SK-N-SH (cell line): ENCODE measurements at regions not wholly inside any gene's neighbourhood (a gene's known extent, or its start where the extent isn't known, plus 50 kb on each side); places are given as distances from the start of the nearest gene placed in this dataset.

ENCODE experiments used
- CTCF ChIA-PET: fragments of 300-600, 350-600 bp; formaldehyde crosslinking; extraction: SDS; loops from one replicate; lab custom pipeline; 2021; lab: Yijun Ruan, JAX
- POLR2A ChIA-PET: fragments of 350-600 bp; sonication (Branson Sonifier 250); formaldehyde crosslinking; extraction: SDS; loops from one replicate; lab custom pipeline; 2020; ENCODE audit warnings: antibody characterized with exemption, inconsistent platforms; lab: Yijun Ruan, JAX
- DNase-seq: peaks from one replicate; pipeline ENCODE4 v3.0.0; 2012
- H2AFZ ChIP-seq: fragments of 200-600 bp; sonication (generic); 2 replicates; pipeline ENCODE4 v1.8.1; 2016; ENCODE audit warnings: antibody characterized with exemption, mild to moderate bottlenecking, low read depth
- H3F3A ChIP-seq: fragments of 200-600 bp; sonication (generic); replicated peaks from 2 replicates; pipeline ENCODE3; 2016; ENCODE audit warnings: antibody characterized with exemption, mild to moderate bottlenecking; ENCODE audit not compliant: insufficient read depth
- H3K27ac ChIP-seq, 2 experiments: fragments of 200-500 bp in 1 of 2; fragments of 200-600 bp in 1 of 2; sonication (Bioruptor generic) in 1 of 2; sonication (generic), shearing (Covaris generic) in 1 of 2; 2 replicates each; pipeline versions ENCODE4 v1.5.1 to v1.6.1; 2014 to 2016; ENCODE audit warnings: low read depth in 2 of 2, inconsistent platforms in 1 of 2, low read length in 1 of 2, mild to moderate bottlenecking in 1 of 2, mixed read lengths in 1 of 2
- H3K27me3 ChIP-seq: fragments of 200-600 bp; sonication (generic), shearing (Covaris generic); 2 replicates; pipeline ENCODE4 v1.6.1; 2016; ENCODE audit warnings: mixed run types; ENCODE audit not compliant: insufficient read depth
- H3K36me3 ChIP-seq, 2 experiments: fragments of 200-500 bp in 1 of 2; fragments of 200-600 bp in 1 of 2; sonication (Bioruptor generic) in 1 of 2; sonication (generic) in 1 of 2; replicated peaks in 1 of 2; 2 replicates each; pipeline versions ENCODE3 to v1.5.1; 2014 to 2016; ENCODE audit warnings: low read length in 1 of 2, mild to moderate bottlenecking in 1 of 2; ENCODE audit not compliant: insufficient read depth in 2 of 2, control insufficient read depth in 1 of 2
- H3K4me1 ChIP-seq, 2 experiments: fragments of 200-500 bp in 1 of 2; fragments of 200-600 bp in 1 of 2; sonication (Bioruptor generic) in 1 of 2; sonication (generic), shearing (Covaris generic) in 1 of 2; 2 replicates each; pipeline versions ENCODE4 v1.5.1 to v1.6.1; 2014 to 2016; ENCODE audit warnings: low read depth in 1 of 2, low read length in 1 of 2, mixed run types in 1 of 2; ENCODE audit not compliant: insufficient read depth in 2 of 2, control insufficient read depth in 1 of 2
- H3K4me2 ChIP-seq: fragments of 200-600 bp; sonication (generic), shearing (Covaris generic); 2 replicates; pipeline ENCODE4 v1.6.1; 2017; ENCODE audit warnings: mixed run types
- H3K4me3 ChIP-seq, 2 experiments: fragments of 200-500 bp in 1 of 2; fragments of 200-600 bp in 1 of 2; sonication (Bioruptor generic) in 1 of 2; sonication (generic), shearing (Covaris generic) in 1 of 2; 2 replicates each; pipeline versions ENCODE4 v1.5.1 to v1.8.1; 2014 to 2016; ENCODE audit warnings: low read depth in 2 of 2, inconsistent platforms in 1 of 2, low read length in 1 of 2, mild to moderate bottlenecking in 1 of 2, mixed read lengths in 1 of 2, moderate library complexity in 1 of 2
- H3K79me2 ChIP-seq: fragments of 200-600 bp; sonication (generic); 2 replicates; pipeline ENCODE4 v1.8.1; 2017; ENCODE audit warnings: mild to moderate bottlenecking; ENCODE audit not compliant: insufficient read depth
- H3K9ac ChIP-seq: fragments of 200-600 bp; sonication (generic); 2 replicates; pipeline ENCODE4 v1.6.1; 2017; ENCODE audit warnings: mixed run types
- H3K9me2 ChIP-seq: fragments of 200-600 bp; sonication (generic); 2 replicates; pipeline ENCODE4 v1.6.1; 2017; ENCODE audit warnings: mixed run types
- H3K9me3 ChIP-seq: fragments of 200-600 bp; sonication (generic); 2 replicates; pipeline ENCODE4 v1.6.1; 2017; ENCODE audit warnings: mixed run types, mild to moderate bottlenecking, moderate library complexity
- H4K20me1 ChIP-seq: fragments of 200-600 bp; sonication (generic); 2 replicates; pipeline ENCODE4 v1.6.1; 2017; ENCODE audit warnings: mild to moderate bottlenecking, mixed run types; ENCODE audit not compliant: insufficient read depth
- ELF1 ChIP-seq: IDR thresholded peaks from 2 replicates; pipeline ENCODE4 v1.4.0; 2012
- EZH2phosphoT487 ChIP-seq: fragments of 200-600 bp; sonication (generic); IDR thresholded peaks from 2 replicates; pipeline ENCODE4 v1.6.1; 2017; ENCODE audit warnings: low read depth, mixed run types, mild to moderate bottlenecking, antibody characterized with exemption, moderate library complexity, borderline replicate concordance
- FOXJ3 ChIP-seq: sonication (generic); formaldehyde crosslinking; IDR thresholded peaks from 2 replicates; pipeline ENCODE4 v1.5.1; 2020; ENCODE audit warnings: mild to moderate bottlenecking, missing genetic modification reagents
- FOXM1 ChIP-seq: IDR thresholded peaks from 2 replicates; pipeline ENCODE4 v1.4.0; 2012; ENCODE audit warnings: low read depth, mild to moderate bottlenecking
- GABPA ChIP-seq: IDR thresholded peaks from 2 replicates; pipeline ENCODE4 v1.4.0; 2012; ENCODE audit warnings: low read depth, mild to moderate bottlenecking
- MXI1 ChIP-seq: IDR thresholded peaks from 2 replicates; pipeline ENCODE4 v1.6.1; 2012; ENCODE audit warnings: mild to moderate bottlenecking, low read depth, low read length, improper control_type of control experiment
- NFIC ChIP-seq: IDR thresholded peaks from 2 replicates; pipeline ENCODE4 v1.4.0; 2012; ENCODE audit warnings: borderline replicate concordance
- NRF1 ChIP-seq: IDR thresholded peaks from 2 replicates; pipeline ENCODE4 v1.6.1; 2012; ENCODE audit warnings: low read depth, mild to moderate bottlenecking, low read length
- POLR2AphosphoS5 ChIP-seq: IDR thresholded peaks from 2 replicates; pipeline ENCODE4 v1.6.1; 2012; ENCODE audit warnings: low read depth, low read length
- RCOR1 ChIP-seq: fragments of 150-350 bp; IDR thresholded peaks from 2 replicates; pipeline ENCODE4 v1.6.1; 2017; ENCODE audit warnings: antibody characterized with exemption, low read length
- SIN3A ChIP-seq: IDR thresholded peaks from 2 replicates; pipeline ENCODE4 v1.6.1; 2012; ENCODE audit warnings: low read depth, mild to moderate bottlenecking, low read length, moderate library complexity, borderline replicate concordance
- TEAD4 ChIP-seq: IDR thresholded peaks from 2 replicates; pipeline ENCODE4 v1.4.0; 2012; ENCODE audit warnings: mild to moderate bottlenecking, borderline replicate concordance; ENCODE audit not compliant: insufficient read depth
- USF1 ChIP-seq: IDR thresholded peaks from 2 replicates; pipeline ENCODE4 v1.4.0; 2012; ENCODE audit warnings: low read depth, borderline replicate concordance
- USF2 ChIP-seq: fragments of 150-350 bp; IDR thresholded peaks from 2 replicates; pipeline ENCODE4 v1.6.1; 2017; ENCODE audit warnings: antibody characterized with exemption, low read length, low read depth, borderline replicate concordance
- WGBS: methylation state at CpG from one replicate; pipeline ENCODE4 v1.1.6; 2017; ENCODE audit warnings: low lambda C conversion rate; 5-methylcytosine and 5-hydroxymethylcytosine counted together

- H3K9ac ChIP-seq, result no peak overlapping the region
- no peaks in the 10 kb centered on the region for H3F3A ChIP-seq
- ChIA-PET POLR2A (no interaction called here), CTCF (interaction anchor here (0.7 to 1.3 kb wide), 2 partner anchors 46 to 375 kb away, joined by 3 read pairs; no protein-coding TSS in a partner anchor)
- no peak overlapping the region for H3K27ac ChIP-seq
- H2AFZ ChIP-seq, result no peak overlapping the region
- no peaks in the 10 kb centered on the region for H3K36me3 ChIP-seq
- H3K9me3 ChIP-seq, result no peaks in the 10 kb centered on the region
- H3K4me3 ChIP-seq, result no peak overlapping the region
- no peak for TF ChIP-seq TEAD4
- no peak overlapping the region for H3K4me2 ChIP-seq
- no peaks in the 10 kb centered on the region for H3K27me3 ChIP-seq
- no peaks in the 10 kb centered on the region for H3K79me2 ChIP-seq
- no peaks in the 10 kb centered on the region for H4K20me1 ChIP-seq
- peaks cover 0 to 21% of the 10 kb centered on the region in 2 experiments; a peak in 2 of 4 replicates for H3K4me1 ChIP-seq
- no peak for DNase-seq
- WGBS, result 45% methylated on average over 1 of the region's 1 CpG
- no peaks in the 10 kb centered on the region for H3K9me2 ChIP-seq
Measured at GRCh38 chr10:52682766-52683165, 89.8 kb downstream of the MBL2 start.

- WGBS, result 66% methylated on average over 2 of the region's 2 CpGs
Measured at GRCh38 chr10:52683776-52684175, 88.8 kb downstream of the MBL2 start.

GRCh38 chr10:52688899-52689298 lies 83.7 kb downstream of the MBL2 start:
- CTCF ChIA-PET, result interaction anchor here (1.2 to 1.7 kb wide), 2 partner anchors 13 to 40 kb away, joined by 3 to 4 read pairs; no protein-coding TSS in a partner anchor
- WGBS, result 84% methylated on average over 6 of the region's 6 CpGs
- Histone ChIP-seq H3F3A (no peaks in the 10 kb centered on the region), H3K4me2 (no peak overlapping the region), H4K20me1 (no peaks in the 10 kb centered on the region), H3K27me3 (no peaks in the 10 kb centered on the region), H3K4me1 (no peaks in the 10 kb centered on the region), H3K36me3 (no peaks in the 10 kb centered on the region), H3K4me3 (no peak overlapping the region), H3K27ac (no peak overlapping the region), H3K9me3 (no peaks in the 10 kb centered on the region), H2AFZ (no peak overlapping the region), H3K79me2 (no peaks in the 10 kb centered on the region), H3K9ac (no peak overlapping the region), H3K9me2 (no peaks in the 10 kb centered on the region)
- TF ChIP-seq FOXJ3 (no peak), GABPA (no peak), USF2 (no peak), ELF1 (no peak), SIN3A (no peak), TEAD4 (no peak), NRF1 (no peak), POLR2AphosphoS5 (no peak), RCOR1 (no peak), EZH2phosphoT487 (no peak), FOXM1 (no peak), MXI1 (no peak), USF1 (no peak), NFIC (no peak)
- POLR2A ChIA-PET, result no interaction called here
- DNase-seq, result no peak

More at GRCh38 chr10:52683776-52684175, 88.8 kb downstream of the MBL2 start:
- Histone ChIP-seq H3K27ac (no peak overlapping the region), H3K9ac (no peak overlapping the region), H3K9me2 (no peaks in the 10 kb centered on the region), H3K79me2 (no peaks in the 10 kb centered on the region), H3K4me2 (no peak overlapping the region), H2AFZ (no peak overlapping the region), H3K4me1 (peaks cover 0 to 11% of the 10 kb centered on the region in 2 experiments; a peak in 2 of 4 replicates), H3K4me3 (no peak overlapping the region), H3F3A (no peaks in the 10 kb centered on the region), H4K20me1 (no peaks in the 10 kb centered on the region), H3K27me3 (no peaks in the 10 kb centered on the region), H3K9me3 (no peaks in the 10 kb centered on the region), H3K36me3 (no peaks in the 10 kb centered on the region)
- ChIA-PET CTCF (interaction anchor here (1.3 kb wide), 1 partner anchor 376 kb away, joined by 3 read pairs; no protein-coding TSS in a partner anchor), POLR2A (no interaction called here)
- TF ChIP-seq NFIC (no peak), RCOR1 (no peak), TEAD4 (no peak), EZH2phosphoT487 (no peak)
- DNase-seq, result no peak
